GM21423 (cell line): ENCODE measurements at regions not wholly inside any gene's neighbourhood (a gene's known extent, or its start where the extent isn't known, plus 50 kb on each side); places are given as distances from the start of the nearest gene placed in this dataset.

ENCODE experiments used
- ATAC-seq: cut with Tn5 transposase; IDR thresholded peaks from one replicate; pipeline ENCODE4 v1.9.1; 2021; ENCODE audit warnings: mild to moderate bottlenecking, moderate library complexity; ENCODE audit not compliant: unreplicated experiment

DNA sequence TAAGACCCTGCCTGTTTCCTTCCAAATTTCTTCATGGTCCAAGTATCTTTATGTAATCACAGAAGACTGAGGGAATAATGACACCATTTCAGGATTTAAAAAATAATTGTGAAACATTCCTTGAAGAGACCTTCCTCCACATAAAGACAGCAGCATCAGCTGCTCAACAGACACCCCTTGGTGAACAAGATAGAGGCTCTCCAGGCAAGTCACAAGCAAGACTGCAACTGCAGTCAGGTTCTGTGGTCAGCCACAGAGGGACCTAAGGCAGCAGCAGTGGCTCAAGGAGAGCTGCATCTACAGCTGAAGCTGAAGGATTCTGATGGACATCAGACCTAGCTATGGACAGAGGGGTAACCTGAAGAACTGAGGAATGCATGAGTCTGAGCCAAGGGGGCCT, 97.2 kb upstream of the C3orf80 start:
- no peak for ATAC-seq

DNA sequence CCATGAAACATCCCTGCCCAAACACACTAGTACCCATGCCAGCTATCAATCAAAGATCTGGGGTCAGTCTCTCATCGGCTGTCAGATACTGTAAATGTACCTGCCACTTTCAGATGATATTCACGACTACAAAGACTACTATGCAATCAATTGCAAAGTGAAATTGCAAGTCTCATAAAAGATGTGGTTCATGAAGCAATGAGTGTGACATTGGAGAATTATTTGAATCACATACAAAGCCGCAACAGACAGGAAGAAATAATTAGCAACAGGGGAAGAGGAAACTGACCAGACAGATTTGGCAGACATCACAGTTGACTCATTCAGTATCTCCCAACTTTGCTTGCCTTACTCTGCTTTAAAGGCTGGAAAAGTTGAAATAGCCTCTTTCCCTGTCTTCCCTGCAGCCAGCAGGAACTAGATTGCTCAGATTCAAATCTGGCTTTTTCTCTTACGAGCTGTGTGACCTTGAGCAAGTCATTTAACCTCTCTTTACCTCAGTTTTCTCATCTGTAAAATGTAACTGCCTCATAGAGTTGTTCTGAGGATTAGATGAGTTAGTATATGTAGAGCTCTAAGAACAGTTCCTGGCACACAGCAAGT, 95.7 kb upstream of the C3orf80 start:
- ATAC-seq, result peak; percentile 57

DNA sequence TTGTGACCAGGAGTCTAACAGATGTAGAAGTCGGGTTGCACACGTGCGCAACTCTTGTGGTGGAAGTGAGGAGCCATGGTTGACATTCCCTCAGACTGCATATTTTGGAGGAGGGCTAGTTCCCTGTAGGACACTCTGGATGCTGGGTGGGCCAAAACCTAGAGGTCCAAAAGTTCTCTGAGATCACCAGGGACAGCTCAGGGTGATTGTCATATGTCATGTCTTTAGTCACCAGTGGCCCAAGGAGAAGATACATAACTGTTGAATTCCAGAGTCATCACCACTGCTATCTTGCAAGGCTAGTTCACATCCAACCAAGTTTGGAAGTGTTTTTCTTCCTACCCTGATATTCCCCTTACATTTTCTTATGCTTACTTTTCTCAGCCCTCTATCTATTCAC, 95.2 kb upstream of the C3orf80 start:
- no peak for ATAC-seq

DNA sequence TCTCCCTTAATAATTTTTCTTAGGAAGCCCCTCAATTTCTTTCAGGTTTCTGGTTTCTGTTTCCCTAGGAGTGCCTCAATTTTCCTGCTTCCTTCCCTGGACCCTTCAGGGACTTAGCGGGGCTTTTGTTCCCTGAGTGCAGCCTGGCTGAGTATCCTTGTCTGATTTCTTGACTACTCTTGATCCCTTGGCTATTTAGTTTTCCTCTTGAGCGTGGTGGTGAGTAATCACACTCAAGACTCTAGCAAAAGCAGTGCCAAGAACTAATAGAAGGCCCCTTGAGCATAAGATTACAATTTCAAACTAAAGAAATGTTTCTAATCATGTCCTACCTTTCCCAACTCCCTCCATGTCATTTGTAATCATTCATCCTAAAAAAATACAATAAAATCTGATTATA, 94.3 kb upstream of the C3orf80 start:
- no peak for ATAC-seq

DNA sequence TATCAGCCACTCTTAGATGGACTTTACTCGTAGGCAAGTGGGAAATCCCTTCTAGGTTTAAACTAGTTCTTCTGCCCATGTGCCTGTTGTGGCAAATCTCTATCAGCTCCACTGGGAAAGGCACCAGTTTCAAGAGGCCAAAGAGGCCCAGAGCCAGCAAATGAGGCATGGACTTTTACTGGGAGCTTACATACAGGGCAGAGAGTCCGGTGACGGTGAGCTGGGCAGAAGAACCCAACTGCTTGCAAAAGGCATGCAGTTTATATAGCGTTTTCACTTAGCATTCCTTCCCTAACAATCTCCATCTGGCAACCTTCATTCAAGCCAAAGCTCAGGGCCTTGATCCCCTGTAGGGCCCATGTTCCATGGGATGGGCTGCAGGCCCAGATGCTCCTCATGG, 93.0 kb upstream of the C3orf80 start:
- no peak for ATAC-seq

DNA sequence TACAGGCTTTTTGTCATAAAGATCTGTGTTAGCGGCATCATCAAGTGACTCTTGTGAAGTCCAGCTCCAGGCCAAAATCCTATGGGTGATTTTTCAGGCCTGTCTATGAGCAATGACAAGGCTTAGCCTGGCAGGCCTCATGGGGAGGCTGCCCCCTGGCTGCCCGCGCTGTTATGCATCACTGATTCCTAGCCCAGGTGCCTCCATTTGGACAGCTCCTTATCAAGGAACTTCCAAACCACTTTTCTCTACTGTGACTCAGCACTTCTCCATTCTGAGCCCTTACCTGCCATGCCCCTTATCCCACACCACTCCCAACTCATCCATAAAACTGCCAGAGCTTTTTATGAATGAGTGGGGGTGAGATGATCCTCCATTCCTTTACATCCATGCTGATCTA, 91.5 kb upstream of the C3orf80 start:
- no peak for ATAC-seq

DNA sequence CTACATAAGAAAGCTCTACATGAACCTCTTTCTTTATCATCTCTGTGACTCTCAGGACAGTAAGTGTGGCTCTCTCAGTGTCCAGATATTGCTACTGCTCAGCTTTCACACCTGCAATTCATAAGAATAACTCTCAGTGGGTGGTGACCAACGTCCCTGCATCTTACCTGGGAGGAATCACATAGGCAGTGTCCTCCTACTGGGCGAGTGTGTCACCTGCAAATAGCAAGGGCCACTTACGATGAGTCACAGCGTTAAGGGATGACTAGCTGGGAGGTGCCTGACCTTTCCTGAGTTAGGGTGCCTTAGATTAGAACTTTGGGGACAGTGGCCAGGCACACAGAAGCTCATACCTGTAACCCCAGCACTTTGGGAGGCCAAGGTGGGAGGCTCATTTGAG, 90.8 kb upstream of the C3orf80 start:
- ATAC-seq, result no peak

DNA sequence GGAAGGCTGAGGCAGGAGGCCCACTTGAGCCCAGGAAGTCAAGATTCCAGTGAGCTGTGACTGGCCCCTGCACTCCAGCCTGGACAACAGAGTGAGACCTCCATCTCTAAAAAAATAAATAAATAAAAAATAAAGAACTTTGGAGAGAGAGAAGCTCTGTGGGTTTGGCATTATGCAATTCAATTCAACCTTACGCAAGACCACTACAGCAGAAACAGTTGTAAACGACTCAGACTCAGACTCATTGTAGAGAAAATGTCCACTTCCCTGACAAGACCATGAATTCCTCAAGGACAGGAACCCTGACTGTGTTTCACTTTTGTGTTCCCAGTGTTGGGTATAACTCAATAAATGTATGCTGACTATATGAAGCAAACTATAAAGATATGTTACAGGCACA, 90.3 kb upstream of the C3orf80 start:
- ATAC-seq, result no peak

DNA sequence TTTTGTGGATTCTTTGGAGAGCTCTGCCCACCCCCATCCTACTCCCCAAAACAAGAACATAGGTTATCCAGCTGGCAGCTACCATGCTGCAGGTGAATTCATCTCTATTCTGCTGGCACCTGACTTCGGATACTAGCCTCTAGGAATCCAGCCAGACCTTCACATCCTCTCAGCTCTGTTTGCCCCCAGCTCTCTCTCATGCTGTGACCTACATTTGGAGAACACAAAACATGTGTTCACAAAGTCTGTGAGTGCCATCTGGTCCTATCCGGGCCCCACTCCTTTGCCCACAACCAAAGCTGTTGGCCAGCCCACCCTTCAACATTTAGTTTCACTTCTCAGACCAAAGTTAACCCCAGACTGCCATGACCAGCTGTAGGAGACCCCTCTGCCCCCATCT, 89.4 kb upstream of the C3orf80 start:
- ATAC-seq, result peak; percentile 43

DNA sequence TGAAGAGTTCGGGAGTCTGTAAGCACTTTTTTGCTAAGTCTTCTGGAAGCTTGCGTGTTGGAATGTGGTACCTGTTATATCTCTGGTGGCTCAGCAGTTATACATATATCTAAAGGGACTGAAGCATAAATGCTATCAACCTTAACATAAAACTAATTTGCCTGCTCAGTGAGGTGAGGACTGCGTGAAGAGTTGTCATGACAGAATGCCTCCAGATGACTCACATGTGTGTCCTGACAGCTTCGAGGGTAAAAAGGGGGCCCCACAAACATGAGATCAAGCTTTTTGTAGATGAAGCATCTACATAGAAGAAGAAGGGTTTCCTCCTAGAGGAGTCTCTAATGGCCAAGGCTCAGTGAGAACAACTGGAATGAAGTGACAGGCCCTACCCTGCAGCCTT, 88.8 kb upstream of the C3orf80 start:
- peak; percentile 41 for ATAC-seq

DNA sequence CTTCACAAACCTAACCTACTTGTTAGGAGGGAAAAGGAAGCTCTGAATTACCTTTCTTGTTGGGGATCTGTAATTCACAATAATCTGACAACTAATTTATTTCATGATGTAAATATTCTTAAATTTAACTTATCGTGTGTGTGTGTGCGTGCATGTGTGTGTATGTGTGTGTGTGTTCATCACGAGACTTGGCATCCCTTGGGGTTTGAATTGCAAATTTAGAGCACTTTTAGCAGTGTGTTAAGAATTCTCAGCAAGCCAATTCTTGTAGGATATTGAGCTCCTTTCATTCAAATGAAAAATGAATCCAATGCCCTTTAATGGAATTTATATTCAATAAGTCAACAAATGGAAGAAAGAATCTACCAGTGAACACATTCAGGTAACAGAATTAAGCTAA, 85.9 kb upstream of the C3orf80 start:
- no peak for ATAC-seq

DNA sequence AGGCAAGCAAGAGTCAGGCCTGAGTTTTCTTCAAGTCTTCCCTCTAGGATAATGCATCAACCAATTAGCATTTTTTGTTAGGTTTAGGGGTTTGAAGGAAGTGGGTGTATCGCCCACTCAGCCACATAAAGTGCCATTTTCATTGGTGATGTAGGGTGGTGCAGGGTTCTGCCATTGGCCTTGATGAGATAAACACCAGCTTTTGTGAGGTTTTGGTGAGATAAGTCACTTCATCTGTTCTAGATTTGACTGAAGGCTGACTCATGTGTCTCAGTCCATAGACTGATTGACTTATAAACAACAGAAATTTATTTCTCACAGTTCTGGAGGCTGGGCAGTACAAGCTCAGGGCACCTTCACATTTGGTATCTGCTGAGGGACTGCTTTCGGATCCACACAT, 84.5 kb upstream of the C3orf80 start:
- no peak for ATAC-seq

DNA sequence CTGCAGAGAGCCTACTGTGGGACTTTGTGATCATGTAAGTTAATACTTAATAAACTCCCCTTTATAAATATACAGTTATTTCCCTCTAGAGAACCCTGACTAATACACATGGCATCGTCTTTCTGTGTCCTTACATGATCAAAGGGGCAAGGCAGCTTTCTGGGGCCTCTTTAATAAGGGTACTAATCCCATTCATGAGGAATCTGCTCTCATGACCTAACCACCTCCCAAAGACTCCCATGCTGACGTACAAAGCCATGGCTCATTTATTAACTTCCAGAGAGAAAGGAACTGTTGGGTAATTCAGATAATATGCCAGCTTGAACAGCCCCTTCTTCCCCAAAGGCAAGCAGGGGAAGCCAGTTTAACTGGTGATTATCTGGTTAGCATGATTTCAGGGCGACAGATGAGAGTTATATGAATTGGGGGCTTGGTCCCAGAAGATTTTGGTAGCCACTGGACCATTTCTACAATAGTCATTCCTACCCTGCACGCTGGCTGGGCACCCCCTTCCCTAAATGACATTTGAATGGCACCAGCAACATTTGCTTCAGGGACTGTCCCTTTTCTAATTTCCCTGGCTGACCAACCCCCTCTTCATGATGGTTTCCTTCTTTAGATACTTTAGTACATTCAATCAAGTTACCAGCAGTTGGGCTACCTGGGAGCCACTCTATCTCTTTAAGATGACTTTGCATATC, 83.6 kb upstream of the C3orf80 start:
- ATAC-seq, result no peak

DNA sequence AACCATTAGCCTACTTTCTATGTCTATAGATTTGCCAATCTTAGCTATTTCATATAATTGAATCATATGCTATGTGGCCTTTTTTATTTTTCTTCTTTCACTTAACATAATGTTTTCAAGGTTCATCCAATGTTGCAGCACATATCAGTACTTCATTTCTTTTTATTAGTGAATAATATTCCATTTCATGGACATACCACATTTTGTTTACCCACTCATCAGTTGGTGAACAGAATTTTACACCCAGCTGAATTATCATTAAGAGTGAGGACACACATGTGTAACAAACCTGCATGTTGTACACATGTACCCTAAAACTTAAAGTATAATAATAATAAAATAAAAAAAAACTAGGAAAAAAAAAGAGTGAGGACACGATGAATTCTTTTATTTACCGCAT, 81.7 kb upstream of the C3orf80 start:
- no peak for ATAC-seq

DNA sequence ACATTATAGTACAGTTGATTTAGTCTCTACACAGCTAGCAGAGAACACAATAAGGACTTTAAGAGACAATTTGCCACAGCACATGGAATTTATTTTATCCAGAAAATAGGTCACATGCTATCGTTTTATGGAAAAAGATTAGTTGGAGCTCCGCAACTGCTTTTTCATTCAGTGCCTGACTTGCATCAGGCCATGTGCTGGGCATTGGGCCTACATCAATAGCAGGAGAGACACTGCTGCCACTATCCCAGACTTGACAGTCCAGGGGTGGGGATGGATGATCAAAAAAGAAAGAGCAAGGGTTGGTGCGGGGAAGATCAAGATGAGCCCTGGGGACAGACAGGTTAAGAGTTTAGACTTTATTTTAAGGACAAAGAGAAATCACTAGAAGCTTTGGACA, 75.2 kb upstream of the C3orf80 start:
- ATAC-seq, result no peak

DNA sequence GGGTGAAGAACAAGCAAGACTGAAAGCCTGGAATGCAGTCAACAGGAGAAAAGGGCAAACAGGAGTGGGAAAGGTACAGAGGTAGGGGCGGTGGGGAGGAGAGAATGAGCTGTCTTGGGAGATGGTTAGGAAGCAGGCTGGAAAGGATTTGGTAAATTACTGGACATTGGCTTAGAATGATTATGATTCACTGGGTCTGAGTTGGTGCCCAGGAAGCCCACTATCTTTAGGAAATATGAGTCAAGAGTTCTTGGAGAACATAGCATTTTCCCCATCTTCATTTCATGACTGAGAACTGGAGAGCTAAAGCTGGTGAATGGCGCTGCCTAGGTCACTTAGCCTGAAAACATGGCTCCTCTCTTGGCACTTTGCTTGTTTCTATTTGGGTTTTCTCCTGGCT, 74.7 kb upstream of the C3orf80 start:
- ATAC-seq, result no peak

DNA sequence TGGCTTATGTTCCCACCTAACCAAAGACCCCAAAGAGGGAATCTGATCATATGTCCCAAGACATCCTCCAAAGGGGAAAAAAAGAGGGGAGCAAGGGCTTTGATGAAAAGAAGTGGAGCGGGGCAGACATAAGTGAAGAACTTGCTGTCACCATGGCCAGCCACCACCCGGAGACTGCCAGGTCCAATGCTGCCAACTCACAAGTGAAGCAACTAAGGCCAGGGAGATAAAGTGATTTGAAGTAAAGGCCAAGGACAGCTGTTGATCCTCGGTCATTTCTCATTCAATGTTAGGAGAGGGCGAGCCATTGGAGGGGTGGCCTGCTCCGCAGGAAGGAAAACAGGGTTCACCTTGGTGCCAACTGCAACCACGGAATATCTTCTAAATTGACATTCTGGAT, 72.6 kb upstream of the C3orf80 start:
- no peak for ATAC-seq

DNA sequence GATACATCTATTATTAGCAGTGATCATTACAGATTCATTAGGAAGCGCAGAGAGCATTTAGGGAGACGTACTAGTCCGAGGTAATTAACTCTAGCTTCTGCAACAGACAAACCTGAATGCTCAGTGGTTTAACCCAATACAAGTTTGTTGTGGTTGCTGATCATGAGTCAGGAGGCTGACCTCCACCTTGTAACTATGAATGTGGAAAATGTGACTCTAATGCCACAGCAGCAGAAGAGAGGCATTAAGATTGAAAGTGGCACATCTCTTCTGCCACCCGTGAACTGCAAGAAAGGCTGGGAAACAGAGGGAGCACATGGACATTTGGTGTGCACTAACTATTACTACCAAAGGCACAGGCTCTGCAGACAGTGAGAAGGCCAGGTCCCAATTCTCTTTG, 71.2 kb upstream of the C3orf80 start:
- no peak for ATAC-seq

DNA sequence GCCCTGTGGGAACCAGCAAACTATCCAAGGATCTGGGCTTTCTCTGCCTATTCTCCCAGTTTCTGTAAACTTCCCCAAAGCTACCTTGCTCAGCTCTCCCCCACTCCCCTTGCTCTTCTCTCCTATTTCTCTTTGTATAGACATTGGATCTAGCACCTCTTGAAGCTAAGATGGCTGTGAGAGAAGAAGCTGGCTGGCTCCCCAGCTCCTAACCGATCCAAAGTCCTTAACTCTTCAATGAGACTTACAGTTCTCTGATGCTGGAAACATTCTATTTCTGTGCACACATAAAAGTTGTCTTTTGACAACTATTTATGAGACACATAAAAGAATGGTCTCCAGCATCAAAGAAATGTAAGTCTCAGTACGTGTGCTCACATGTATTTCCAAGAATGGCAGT, 70.6 kb upstream of the C3orf80 start:
- ATAC-seq, result no peak

DNA sequence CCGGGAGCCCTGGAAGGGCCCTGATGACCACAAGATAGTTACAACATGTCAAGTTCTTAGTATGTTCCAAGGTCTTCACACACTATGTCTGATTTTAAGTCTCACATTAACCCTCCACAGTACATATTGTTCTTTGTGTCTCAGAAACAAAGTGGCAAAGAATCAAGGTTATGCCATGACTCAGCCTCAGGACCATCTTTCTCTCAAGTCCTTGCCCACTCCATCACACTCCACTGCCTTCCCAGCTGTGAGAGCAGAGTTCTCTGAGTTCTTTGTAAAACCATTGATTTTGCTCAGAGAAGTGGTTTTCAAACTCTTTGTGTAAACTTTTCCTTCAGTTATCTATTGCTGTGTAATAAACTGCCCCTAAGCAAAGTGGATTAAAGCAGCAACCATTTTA, 67.9 kb upstream of the C3orf80 start:
- no peak for ATAC-seq

DNA sequence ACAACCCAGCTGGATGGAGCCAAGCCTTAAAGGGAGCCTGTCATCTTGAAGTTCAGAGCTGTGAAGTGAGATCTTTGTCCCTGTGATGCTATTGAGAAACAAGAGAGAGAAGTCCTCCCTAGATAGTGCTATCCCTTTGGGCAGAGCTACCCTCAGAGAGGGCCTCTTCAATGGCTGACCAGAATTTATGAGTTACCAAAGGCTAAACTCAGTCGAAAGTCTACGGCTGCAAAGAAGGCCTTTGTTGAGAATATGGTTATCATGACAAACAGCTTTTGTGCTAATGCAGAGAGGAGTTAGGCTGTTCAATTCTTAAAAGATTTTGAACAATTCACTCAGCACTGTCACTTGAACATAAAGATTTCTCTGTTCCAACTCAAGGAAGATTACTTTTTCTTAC, 65.9 kb upstream of the C3orf80 start:
- ATAC-seq, result no peak

DNA sequence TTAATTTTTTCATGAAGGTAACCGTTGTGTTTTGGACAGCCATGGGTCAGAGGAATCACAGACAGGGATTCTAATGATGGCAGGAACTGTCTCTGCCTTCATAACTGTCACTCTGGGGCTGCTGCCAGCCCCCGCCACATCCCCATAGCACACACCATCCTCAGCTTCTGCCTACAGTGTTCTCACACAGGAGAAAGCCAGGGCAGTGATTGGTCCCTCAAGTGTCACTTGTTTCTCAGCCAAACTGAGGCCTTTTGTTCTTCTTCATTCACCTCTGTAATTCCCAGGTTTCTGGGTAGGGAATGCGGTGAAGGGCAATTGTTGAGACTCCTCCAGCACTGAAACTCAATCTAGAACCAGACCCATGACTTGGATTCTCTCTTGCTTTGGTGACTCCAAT, 65.4 kb upstream of the C3orf80 start:
- no peak for ATAC-seq

DNA sequence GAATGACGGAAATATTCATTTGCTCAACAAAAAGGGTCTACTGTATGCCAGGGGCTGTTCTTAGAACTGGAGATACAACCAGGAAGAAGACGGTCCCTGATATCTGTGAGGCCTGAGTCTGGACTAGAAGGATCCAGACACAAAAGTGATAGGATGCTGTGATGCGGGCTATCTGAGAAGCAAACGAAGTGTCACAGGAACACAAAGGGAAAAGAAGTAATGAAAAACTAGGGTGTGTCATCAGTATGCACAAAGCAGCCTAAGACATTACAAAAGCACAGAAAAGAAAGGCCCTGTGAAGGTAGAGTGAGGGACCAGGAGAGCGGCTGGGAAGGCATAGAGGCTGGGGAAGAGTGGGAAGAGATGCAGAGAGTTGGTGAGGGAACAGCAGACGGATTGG, 63.3 kb upstream of the C3orf80 start:
- no peak for ATAC-seq
